Motor neuron (in vitro differentiated cells): ENCODE measurements at regions not wholly inside any gene's neighbourhood (a gene's known extent, or its start where the extent isn't known, plus 50 kb on each side); places are given as distances from the start of the nearest gene placed in this dataset.
A peak's percentile ranks its signal among the peaks of the same experiment; 100 is the strongest.
"Not testable (repeated sequence)": the region's sequence is repeated elsewhere in the genome, so short reads cannot be mapped to it uniquely, and the experiment has no call there.

Experiments
- ATAC-seq, 8 experiments: fragments of 200-7000 bp; cut with Tn5 transposase; replicated peaks in 6 of 8; 2 replicates each; pipeline ENCODE4 v1.8.0; 2021; ENCODE audit warnings: mild to moderate bottlenecking in 8 of 8, moderate library complexity in 8 of 8
- H3K27ac ChIP-seq, 2 donors: fragments of 250-450 bp; sonication (Bioruptor Pico); 2 replicates each; pipeline ENCODE4 v1.9.0; 2021; ENCODE audit warnings: antibody characterized with exemption in 2 of 2, mild to moderate bottlenecking in 2 of 2, moderate library complexity in 1 of 2
- H3K4me1 ChIP-seq, 2 donors: fragments of 250-450 bp; sonication (Bioruptor Pico); replicated peaks in 1 of 2; 2 replicates each; pipeline ENCODE4 v1.6.1; 2021; ENCODE audit warnings: antibody characterized with exemption in 2 of 2, mild to moderate bottlenecking in 2 of 2, moderate library complexity in 1 of 2
- H3K4me3 ChIP-seq, 5 donors: fragments of 250-450 bp; sonication (Bioruptor Pico); 2 replicates each; pipeline ENCODE4 v1.9.0; 2021; ENCODE audit warnings: antibody characterized with exemption in 5 of 5, mild to moderate bottlenecking in 5 of 5, moderate library complexity in 4 of 5
- WGBS, 10 experiments: fragments of 450-650 bp; shearing (Covaris generic); methylation state at CpG; one replicate each; pipeline ENCODE4 v1.0.0; 2022; 5-methylcytosine and 5-hydroxymethylcytosine counted together
- in situ Hi-C, 9 experiments: fragments of 400-800 bp; cut with MboI; loops; one replicate each; pipeline ENCODE4 v1.15.0; 2021; ENCODE audit warnings: low sequenced_read_pairs in 9 of 9, low pct_unique_long_range_greater_than_20kb in 2 of 9; ENCODE audit not compliant: unreplicated experiment in 9 of 9

DNA sequence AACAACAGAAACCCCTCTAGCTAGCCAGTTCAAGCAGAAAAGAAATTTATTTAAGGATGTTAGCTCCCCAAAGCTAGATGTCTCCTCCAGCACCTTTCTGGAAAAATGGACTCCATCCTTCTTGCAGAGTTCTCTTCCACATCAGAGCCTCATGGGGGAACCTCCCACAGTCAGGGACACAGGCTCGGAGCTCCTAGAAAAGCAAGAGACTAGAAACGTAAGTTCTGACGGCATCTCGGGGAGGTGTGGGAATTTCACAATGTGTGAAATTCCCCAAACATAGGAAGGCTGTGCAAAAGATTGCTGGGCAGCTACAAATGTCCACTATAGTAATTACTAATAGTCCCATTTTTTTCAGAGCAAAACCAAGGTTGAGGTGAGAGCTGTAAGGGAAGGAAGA, 184.8 kb downstream of the EVX1 start:
- 40 to 100% (median 82%) methylated on average over 1 to 4 of the region's 4 CpGs; no CpG with 5 or more reads in 4 of the 10 experiments for WGBS, 10 experiments
- ATAC-seq = no peak
- Histone ChIP-seq H3K4me1 (no peaks in the 10 kb centered on the region), H3K4me3 (no peak overlapping the region), H3K27ac (no peak overlapping the region)
- in situ Hi-C loops = no loop called here

DNA sequence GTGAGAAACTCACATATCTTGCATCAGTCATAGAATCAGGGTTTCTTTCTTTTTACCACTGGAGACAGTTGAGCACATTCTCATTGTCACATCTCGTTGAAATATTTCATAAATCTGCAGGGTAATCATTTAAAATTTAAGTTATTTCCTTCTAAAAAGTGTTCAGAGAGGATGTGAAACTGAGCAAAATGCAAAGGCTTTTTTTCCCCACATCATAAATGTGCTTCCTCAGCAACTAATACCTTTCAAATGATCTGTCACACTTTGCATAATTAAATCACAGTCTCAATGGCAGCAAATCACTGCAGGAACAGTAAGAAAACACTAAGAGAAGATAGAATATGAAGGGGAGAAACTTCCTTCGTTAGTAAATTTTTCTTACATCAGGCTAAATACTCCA, 187.5 kb downstream of the EVX1 start:
- no peak for ATAC-seq
- H3K27ac ChIP-seq = no peak overlapping the region
- peaks cover 0 to 7% of the 10 kb centered on the region in 2 donors for H3K4me1 ChIP-seq
- WGBS, 10 experiments = 14 to 100% (median 72%) methylated on average over 1 to 2 of the region's 2 CpGs; no CpG with 5 or more reads in 1 of the 10 experiments
- in situ Hi-C loops = no loop called here
- H3K4me3 ChIP-seq = no peak overlapping the region

DNA sequence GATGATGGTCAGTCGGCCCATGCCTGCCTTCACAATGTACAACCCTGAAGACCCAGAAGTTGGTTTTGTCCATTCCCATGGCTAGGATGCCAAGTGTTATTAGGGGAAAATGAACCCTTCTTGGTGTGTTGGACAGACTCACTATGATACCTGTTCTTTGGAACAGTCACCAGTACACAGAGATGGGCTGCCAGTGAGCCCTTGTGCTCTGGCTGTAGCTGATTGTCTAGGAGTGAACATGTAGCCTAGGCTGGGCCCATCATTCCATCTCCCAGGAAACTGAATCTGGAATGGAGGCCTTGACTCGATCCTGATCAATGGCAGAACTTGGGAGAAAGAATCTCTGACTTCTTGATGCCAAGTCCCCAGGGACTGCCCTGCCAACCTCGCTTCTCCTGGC, 188.9 kb downstream of the EVX1 start:
- ATAC-seq = no peak
- 38 to 100% (median 83%) methylated on average over 1 to 3 of the region's 3 CpGs; no CpG with 5 or more reads in 4 of the 10 experiments for WGBS, 10 experiments
- Histone ChIP-seq H3K4me1 (peaks cover 0 to 7% of the 10 kb centered on the region in 2 donors), H3K4me3 (no peak overlapping the region), H3K27ac (no peak overlapping the region)
- in situ Hi-C loops = no loop called here

DNA sequence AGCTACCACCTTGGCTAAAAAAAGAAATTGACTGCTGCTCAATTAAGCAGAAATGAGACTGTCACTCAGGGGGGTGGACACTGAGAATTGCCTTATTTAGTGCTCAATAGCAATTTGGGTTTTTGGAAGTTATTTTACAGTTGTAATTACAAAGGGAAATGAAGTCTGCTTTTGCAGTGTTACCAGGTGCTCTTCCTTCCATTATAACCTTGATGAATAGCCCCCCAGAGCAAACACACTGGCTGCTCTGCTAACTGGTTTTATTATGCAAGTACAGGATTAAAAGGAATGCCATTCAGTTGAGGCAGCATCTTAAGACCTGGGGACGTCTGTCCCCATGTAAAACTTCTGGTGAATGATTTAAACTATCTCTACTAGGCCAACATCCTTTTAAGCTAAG, 191.0 kb downstream of the EVX1 start:
- Histone ChIP-seq H3K27ac (no peak overlapping the region), H3K4me3 (no peak overlapping the region), H3K4me1 (peaks cover 0 to 7% of the 10 kb centered on the region in 2 donors)
- in situ Hi-C loops = no loop called here
- 0 to 83% (median 29%) methylated on average over 1 of the region's 1 CpG; no CpG with 5 or more reads in 4 of the 10 experiments for WGBS, 10 experiments
- no peak for ATAC-seq

GRCh38 chr7:27434756-27435400, 192.3 kb downstream of the EVX1 start:
- in situ Hi-C loops = no loop called here
- Histone ChIP-seq H3K27ac (no peak overlapping the region), H3K4me3 (no peak overlapping the region), H3K4me1 (peaks cover 0 to 7% of the 10 kb centered on the region in 2 donors)
- no peak for ATAC-seq
- WGBS, 10 experiments = 40 to 100% (median 84%) methylated on average over 1 to 5 of the region's 5 CpGs

- in situ Hi-C loops = no loop called here
- WGBS, 10 experiments = 0 to 84% (median 61%) methylated on average over 1 to 3 of the region's 3 CpGs; no CpG with 5 or more reads in 4 of the 10 experiments
- Histone ChIP-seq H3K27ac (no peak overlapping the region), H3K4me3 (no peak overlapping the region), H3K4me1 (peaks cover 0 to 7% of the 10 kb centered on the region in 2 donors)
- ATAC-seq = no peak
These were observed 192.9 kb downstream of the EVX1 start for GRCh38 chr7:27435461-27435860.

GRCh38 chr7:27438881-27439589, 196.4 kb downstream of the EVX1 start:
- ATAC-seq = no peak
- in situ Hi-C loops = no loop called here
- Histone ChIP-seq H3K4me3 (no peak overlapping the region), H3K4me1 (no peaks in the 10 kb centered on the region), H3K27ac (no peak overlapping the region)
- WGBS, 10 experiments = 20 to 100% (median 65%) methylated on average over 1 to 6 of the region's 6 CpGs

- in situ Hi-C loops = no loop called here
- no peak overlapping the region for H3K4me3 ChIP-seq
- no peak overlapping the region for H3K27ac ChIP-seq
- ATAC-seq = peak in 1 of 8 experiments; percentile 67
- no peaks in the 10 kb centered on the region for H3K4me1 ChIP-seq
These were observed 199.9 kb downstream of the EVX1 start for GRCh38 chr7:27442455-27442854.

DNA sequence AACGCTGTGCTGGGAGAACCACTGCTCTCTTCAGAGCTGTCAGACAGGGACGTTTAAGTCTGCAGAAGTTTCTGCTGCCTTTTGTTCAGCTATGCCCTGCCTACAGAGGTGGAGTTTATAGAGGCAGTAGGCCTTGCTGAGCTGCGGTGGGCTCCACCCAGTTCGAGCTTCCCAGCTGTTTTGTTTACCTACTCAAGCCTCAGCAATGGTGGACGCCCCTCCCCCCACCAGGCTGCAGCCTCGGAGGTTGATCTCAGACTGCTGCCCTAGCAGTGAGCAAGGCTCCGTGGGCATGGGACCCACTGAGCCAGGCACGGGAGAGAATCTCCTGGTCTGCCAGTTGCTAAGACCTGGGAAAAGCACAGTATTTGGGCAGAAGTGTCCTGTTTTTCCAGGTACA, 206.4 kb downstream of the EVX1 start:
- H3K4me3 ChIP-seq, ATAC-seq, in situ Hi-C loops, H3K27ac ChIP-seq, H3K4me1 ChIP-seq: not testable (repeated sequence)
- 30 to 60% methylated on average over 1 to 2 of the region's 8 CpGs; no CpG with 5 or more reads in 8 of the 10 experiments for WGBS, 10 experiments

DNA sequence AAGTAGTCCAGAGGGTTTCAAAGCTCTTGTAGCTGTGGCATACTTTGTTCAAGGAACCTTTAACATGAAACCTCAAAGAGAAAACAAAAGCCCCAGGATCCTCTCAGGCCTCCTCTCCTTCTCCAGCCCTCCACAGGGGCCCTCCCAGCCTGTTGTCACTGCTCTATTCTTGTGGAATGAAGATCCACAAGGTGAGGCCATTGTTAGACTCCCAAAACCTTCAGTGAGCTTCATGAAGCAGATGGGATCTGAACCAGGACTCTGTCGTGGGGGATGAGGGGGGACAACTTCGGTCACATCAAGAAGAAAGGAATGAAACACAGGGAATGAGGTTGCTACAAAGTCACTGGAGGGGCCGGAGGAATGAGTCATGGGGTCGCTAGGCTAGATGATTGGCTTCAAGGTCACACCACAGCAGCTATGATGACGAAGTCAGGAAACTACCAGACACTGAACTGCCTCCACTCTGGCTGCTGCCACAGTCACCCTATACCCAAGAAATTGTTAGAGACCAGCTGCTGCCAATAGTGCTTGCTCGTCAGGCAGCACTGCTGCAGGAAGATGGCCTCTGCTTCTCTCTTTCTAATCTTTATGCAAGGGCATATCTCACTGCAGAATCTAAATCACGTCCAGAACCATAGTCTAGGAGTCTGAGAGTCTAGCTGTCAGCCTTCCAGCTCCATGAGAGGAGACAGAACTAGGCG, 208.8 kb downstream of the HIBADH start:
- Histone ChIP-seq H3K27ac (no peak overlapping the region), H3K4me3 (no peak overlapping the region), H3K4me1 (peaks cover 0 to 4% of the 10 kb centered on the region in 2 donors)
- in situ Hi-C loops = no loop called here
- WGBS, 10 experiments = 0 to 100% (median 49%) methylated on average over 1 to 7 of the region's 8 CpGs; no CpG with 5 or more reads in 2 of the 10 experiments
- peak in 4 of 8 experiments; percentile 20 to 53 (median 32) for ATAC-seq

DNA sequence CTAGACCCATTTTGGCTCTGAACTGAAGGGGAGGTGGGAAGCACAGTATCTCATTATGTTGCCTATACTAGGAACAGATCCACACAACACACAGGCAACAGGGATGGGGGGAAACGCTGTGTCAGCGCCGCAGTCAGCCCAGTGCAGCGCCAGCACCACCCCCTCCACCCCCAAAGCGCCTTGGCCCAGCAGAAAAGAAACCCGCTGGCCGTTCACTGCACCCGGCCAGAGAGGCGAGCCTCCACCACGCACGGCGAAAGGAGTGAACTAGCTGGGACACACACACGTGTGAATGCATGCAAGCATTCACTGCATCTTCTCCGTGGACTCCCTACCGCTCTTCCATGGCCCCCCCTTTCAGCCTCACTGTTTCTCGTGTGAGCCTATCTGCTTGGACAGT, 205.6 kb downstream of the HIBADH start:
- H3K4me3 ChIP-seq, H3K4me1 ChIP-seq, H3K27ac ChIP-seq, ATAC-seq, in situ Hi-C loops: not testable (repeated sequence)
- no CpG with 5 or more reads among the region's 16 CpGs for WGBS, 10 experiments

- in situ Hi-C loops, H3K4me3 ChIP-seq, H3K27ac ChIP-seq, H3K4me1 ChIP-seq: not testable (repeated sequence)
- WGBS, 10 experiments = 95 to 100% (median 100%) methylated on average over 1 to 9 of the region's 35 CpGs; no CpG with 5 or more reads in 7 of the 10 experiments
- peak in 3 of 8 experiments; percentile 17 to 66 (median 29) for ATAC-seq
These were observed 204.8 kb downstream of the HIBADH start for GRCh38 chr7:27457603-27458565.
